ENCODE measurements at regions not wholly inside any gene's neighbourhood (a gene's known extent, or its start where the extent isn't known, plus 50 kb on each side); places are given as distances from the start of the nearest gene placed in this dataset.
A peak's percentile ranks its signal among the peaks of the same experiment; 100 is the strongest.

- Mint-ChIP-seq H3K27ac (no peak overlapping the region), H3K9me3 (no peaks in the 10 kb centered on the region), H3K4me1 (ENCODE audit: low read depth) (no peaks in the 10 kb centered on the region), H3K36me3 (ENCODE audit: low read depth) (no peaks in the 10 kb centered on the region), H3K27me3 (peaks cover 5% of the 10 kb centered on the region), H3K4me3 (no peak overlapping the region)
Measured at GRCh38 chr13:33686772-33687480, 131.0 kb upstream of the RFC3 start.

- no peak overlapping the region for H3K4me3 Mint-ChIP-seq
- no peaks in the 10 kb centered on the region for H3K4me1 Mint-ChIP-seq (ENCODE audit: low read depth)
- no peaks in the 10 kb centered on the region for H3K9me3 Mint-ChIP-seq
- no peaks in the 10 kb centered on the region for H3K36me3 Mint-ChIP-seq (ENCODE audit: low read depth)
- H3K27me3 Mint-ChIP-seq: peaks cover 5% of the 10 kb centered on the region
- no peak overlapping the region for H3K27ac Mint-ChIP-seq
Measured at GRCh38 chr13:33690354-33690753, 127.6 kb upstream of the RFC3 start.

- Mint-ChIP-seq H3K36me3 (ENCODE audit: low read depth) (no peaks in the 10 kb centered on the region), H3K4me3 (no peak overlapping the region), H3K27ac (no peak overlapping the region), H3K9me3 (no peaks in the 10 kb centered on the region), H3K27me3 (peaks cover 7% of the 10 kb centered on the region), H3K4me1 (ENCODE audit: low read depth) (no peaks in the 10 kb centered on the region)
Measured at GRCh38 chr13:33691980-33692379, 126.0 kb upstream of the RFC3 start.

DNA sequence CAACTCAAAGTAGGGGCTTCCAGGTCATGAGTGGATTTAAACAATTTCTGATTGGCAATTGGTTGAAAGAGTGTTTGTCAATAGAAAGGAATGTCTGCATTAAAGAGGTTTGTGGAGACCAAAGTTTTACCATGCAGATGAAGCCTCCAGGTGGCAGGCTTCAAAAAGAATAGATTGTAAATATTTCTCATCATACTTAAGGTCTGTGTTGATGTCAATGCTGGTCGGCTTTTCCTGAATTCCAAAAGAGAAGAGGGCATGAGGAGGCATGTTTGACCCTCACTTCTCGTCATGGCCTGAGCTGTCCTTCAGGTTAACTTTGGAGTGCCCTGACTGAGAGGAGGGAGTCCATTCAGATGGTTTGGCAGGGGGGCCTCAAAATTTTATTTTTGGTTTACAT, 125.4 kb upstream of the RFC3 start:
- no peak overlapping the region for H3K4me3 Mint-ChIP-seq

DNA sequence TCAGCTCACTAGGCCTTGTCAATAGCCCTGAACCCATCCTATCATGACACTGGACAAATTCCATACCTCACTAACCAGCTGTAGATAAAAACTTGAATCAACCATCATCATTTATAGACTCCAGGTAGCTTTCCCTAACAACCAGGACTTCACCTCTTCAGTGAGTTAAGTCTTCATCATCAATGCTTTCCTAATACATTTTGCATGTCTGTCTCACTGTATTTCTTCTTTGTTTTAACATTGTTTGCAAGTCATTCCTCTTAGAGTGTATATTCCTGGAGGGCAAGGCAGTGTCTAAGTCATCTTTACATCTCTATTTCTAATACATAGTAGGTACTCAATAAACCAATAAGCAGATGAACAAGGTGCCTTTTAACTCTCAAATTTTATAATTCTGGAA, 123.4 kb upstream of the RFC3 start:
- no peak overlapping the region for H3K4me3 Mint-ChIP-seq
- H3K9me3 Mint-ChIP-seq: no peaks in the 10 kb centered on the region

More for the DNA sequence above, 125.4 kb upstream of the RFC3 start:
- Mint-ChIP-seq H3K27ac (no peak overlapping the region), H3K36me3 (ENCODE audit: low read depth) (no peaks in the 10 kb centered on the region), H3K27me3 (peaks cover 7% of the 10 kb centered on the region), H3K4me1 (ENCODE audit: low read depth) (no peaks in the 10 kb centered on the region), H3K9me3 (no peaks in the 10 kb centered on the region)

DNA sequence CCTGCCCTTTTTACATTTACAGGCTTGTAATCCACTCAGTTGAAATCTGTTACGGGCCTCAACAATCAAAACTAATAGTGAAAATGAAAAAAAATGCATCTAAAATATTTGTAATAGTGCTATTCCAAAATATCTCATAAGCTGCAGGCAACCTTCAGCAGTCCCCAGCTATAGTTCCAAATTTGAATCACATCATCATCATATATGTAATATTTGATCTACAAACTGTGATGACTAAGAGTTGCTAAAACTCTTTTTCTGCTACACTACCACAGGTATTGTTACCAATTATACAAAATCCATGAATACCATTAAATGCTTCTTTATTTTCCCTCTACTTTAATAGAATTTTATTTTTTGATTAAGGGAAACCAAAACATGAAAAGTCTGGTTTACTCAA, 121.4 kb upstream of the RFC3 start:
- Mint-ChIP-seq H3K4me1 (ENCODE audit: low read depth) (no peaks in the 10 kb centered on the region), H3K4me3 (no peak overlapping the region), H3K27ac (no peak overlapping the region), H3K27me3 (peaks cover 7% of the 10 kb centered on the region), H3K9me3 (no peaks in the 10 kb centered on the region), H3K36me3 (ENCODE audit: low read depth) (no peaks in the 10 kb centered on the region)

More for the DNA sequence above, 123.4 kb upstream of the RFC3 start:
- Mint-ChIP-seq H3K36me3 (ENCODE audit: low read depth) (no peaks in the 10 kb centered on the region), H3K4me1 (ENCODE audit: low read depth) (no peaks in the 10 kb centered on the region), H3K27ac (no peak overlapping the region), H3K27me3 (peaks cover 7% of the 10 kb centered on the region)

GRCh38 chr13:33697926-33698325, 120.0 kb upstream of the RFC3 start:
- Mint-ChIP-seq H3K27ac (no peak overlapping the region), H3K9me3 (no peaks in the 10 kb centered on the region), H3K4me1 (ENCODE audit: low read depth) (no peaks in the 10 kb centered on the region), H3K27me3 (peaks cover 7% of the 10 kb centered on the region), H3K36me3 (ENCODE audit: low read depth) (no peaks in the 10 kb centered on the region), H3K4me3 (no peak overlapping the region)

- H3K27me3 Mint-ChIP-seq: peaks cover 40% of the 10 kb centered on the region
Measured at GRCh38 chr13:33707449-33707848, 110.5 kb upstream of the RFC3 start.

DNA sequence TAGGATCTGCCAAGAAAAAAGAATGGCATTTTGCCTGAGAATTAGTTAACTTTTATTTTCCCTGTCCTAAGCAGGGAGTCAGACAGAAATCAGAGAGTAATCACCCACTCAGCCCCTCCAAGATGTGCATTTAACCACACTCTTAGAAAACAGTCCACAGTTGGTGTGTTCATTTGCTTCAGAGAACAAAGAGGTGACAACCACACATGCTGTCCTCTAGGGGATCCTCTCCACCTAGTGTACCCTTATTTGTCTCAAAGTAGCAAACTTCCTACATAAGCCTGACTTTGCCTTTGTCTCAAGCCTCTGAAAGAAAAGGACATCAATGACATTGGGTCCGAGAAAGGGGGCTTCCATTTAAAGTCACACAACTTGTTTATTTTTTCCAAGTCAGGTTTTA, 107.0 kb upstream of the RFC3 start:
- Mint-ChIP-seq H3K27me3 (peaks cover 31% of the 10 kb centered on the region), H3K4me3 (no peak overlapping the region), H3K4me1 (ENCODE audit: low read depth) (no peaks in the 10 kb centered on the region), H3K9me3 (peaks cover 17% of the 10 kb centered on the region), H3K27ac (no peak overlapping the region), H3K36me3 (ENCODE audit: low read depth) (no peaks in the 10 kb centered on the region)

More at GRCh38 chr13:33707449-33707848, 110.5 kb upstream of the RFC3 start:
- H3K4me1 Mint-ChIP-seq (ENCODE audit: low read depth): no peaks in the 10 kb centered on the region
- H3K27ac Mint-ChIP-seq: no peak overlapping the region
- H3K36me3 Mint-ChIP-seq (ENCODE audit: low read depth): no peaks in the 10 kb centered on the region
- H3K9me3 Mint-ChIP-seq: peaks cover 13% of the 10 kb centered on the region
- H3K4me3 Mint-ChIP-seq: no peak overlapping the region

DNA sequence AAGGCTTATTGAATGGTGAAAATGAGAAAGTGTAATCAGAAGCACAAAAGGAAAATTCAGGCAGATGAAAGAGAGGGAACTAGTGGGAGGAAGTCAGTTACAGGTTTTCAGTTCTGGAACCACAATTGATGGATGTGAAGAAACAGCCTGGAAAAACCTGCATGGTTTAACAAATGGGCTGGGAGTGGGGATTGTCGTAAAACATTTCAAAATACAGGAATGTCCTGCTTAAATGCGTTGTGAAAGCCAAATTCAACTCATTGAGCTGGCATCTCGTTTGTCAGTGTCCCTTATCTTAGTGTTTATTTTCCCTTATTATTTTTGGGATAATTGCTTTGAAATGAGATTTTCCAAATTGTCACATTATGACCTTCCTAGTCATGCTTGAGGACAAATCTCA, 106.5 kb upstream of the RFC3 start:
- no peak overlapping the region for H3K4me3 Mint-ChIP-seq
- H3K27ac Mint-ChIP-seq: no peak overlapping the region
- H3K36me3 Mint-ChIP-seq (ENCODE audit: low read depth): no peaks in the 10 kb centered on the region
- H3K4me1 Mint-ChIP-seq (ENCODE audit: low read depth): no peaks in the 10 kb centered on the region
- H3K9me3 Mint-ChIP-seq: peaks cover 12% of the 10 kb centered on the region
- peaks cover 26% of the 10 kb centered on the region for H3K27me3 Mint-ChIP-seq

DNA sequence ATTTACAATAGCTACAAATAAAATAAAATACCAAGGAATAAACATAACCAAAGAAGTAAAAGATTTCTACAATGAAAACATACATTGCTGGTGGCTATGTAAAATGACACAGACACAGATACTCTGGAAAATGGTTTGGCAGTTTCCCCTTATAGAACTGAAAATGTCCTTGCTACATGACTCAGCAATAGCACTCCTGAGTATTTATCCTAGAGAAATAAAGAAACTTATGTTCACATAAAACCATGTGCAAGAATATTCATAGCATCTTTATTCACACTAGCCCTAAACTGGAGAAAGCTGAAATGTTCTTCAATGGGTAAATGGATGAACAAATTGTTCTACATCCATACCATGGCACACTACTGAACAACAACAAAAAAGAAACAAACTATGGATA, 100.2 kb upstream of the RFC3 start:
- peaks cover 6% of the 10 kb centered on the region for H3K9me3 Mint-ChIP-seq

GRCh38 chr13:33721724-33722123, 96.2 kb upstream of the RFC3 start:
- H3K27ac Mint-ChIP-seq: no peak overlapping the region
- no peaks in the 10 kb centered on the region for H3K36me3 Mint-ChIP-seq (ENCODE audit: low read depth)
- no peak overlapping the region for H3K4me3 Mint-ChIP-seq
- no peaks in the 10 kb centered on the region for H3K27me3 Mint-ChIP-seq
- peaks cover 26% of the 10 kb centered on the region for H3K4me1 Mint-ChIP-seq (ENCODE audit: low read depth)
- no peaks in the 10 kb centered on the region for H3K9me3 Mint-ChIP-seq

More for the DNA sequence above, 100.2 kb upstream of the RFC3 start:
- no peak overlapping the region for H3K4me3 Mint-ChIP-seq
- peaks cover 8% of the 10 kb centered on the region for H3K27me3 Mint-ChIP-seq
- peaks cover 15% of the 10 kb centered on the region for H3K4me1 Mint-ChIP-seq (ENCODE audit: low read depth)
- H3K36me3 Mint-ChIP-seq (ENCODE audit: low read depth): no peaks in the 10 kb centered on the region
- no peak overlapping the region for H3K27ac Mint-ChIP-seq

DNA sequence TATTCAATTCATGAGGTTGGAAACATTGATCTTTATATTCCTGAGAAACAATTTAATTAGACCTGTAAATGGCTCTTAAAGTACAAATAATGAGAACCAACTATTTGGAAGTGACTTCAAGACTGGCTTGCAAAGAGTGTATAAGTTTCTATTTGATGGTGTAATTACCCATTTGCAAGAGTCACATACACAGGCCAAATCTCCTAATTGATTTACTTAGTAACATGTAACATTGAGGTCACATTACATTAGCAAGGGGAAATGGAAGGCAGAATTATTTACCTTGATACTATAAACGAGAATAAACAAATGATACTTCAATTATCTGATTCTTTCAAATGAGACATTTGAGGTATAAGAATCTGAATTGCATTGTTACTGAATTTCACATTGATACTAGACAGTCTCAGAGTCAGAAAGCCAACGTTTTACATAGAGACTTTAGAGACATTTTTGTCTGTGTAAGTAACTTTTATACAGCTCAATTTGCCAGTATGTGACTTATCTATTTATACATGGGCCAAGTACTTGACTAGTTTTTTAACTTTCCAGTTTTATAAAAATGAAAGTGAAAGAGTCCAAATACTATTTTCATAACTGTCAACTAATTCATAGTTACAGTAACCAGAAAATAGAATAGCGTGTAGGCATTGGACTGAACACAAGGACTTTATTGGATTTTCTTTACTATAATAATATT, 95.6 kb upstream of the RFC3 start:
- Mint-ChIP-seq H3K4me1 (ENCODE audit: low read depth) (peaks cover 26% of the 10 kb centered on the region), H3K27me3 (no peaks in the 10 kb centered on the region), H3K27ac (peak overlapping the region; percentile 49), H3K9me3 (no peaks in the 10 kb centered on the region), H3K4me3 (no peak overlapping the region), H3K36me3 (ENCODE audit: low read depth) (no peaks in the 10 kb centered on the region)

DNA sequence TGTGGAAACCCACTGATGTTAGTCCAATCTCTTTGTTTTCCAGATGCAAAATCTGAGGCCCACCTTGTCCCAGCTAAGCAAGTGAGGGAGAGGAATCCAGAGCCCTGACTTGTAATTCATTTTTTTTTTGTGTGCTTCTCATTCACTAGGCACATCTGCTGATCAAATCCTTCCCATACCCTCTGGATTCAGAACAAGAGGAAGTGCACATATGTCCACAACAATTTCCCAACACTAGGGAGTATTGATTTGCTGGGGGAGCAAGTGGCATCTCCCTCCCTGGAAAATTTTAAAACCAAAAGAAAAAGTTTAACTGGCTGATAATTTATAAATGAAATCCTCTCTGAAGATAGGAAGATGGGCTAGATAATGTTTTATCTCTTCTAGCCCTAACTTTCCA, 94.6 kb upstream of the RFC3 start:
- no peaks in the 10 kb centered on the region for H3K27me3 Mint-ChIP-seq
- no peak overlapping the region for H3K4me3 Mint-ChIP-seq
- no peaks in the 10 kb centered on the region for H3K9me3 Mint-ChIP-seq
- peaks cover 28% of the 10 kb centered on the region for H3K4me1 Mint-ChIP-seq (ENCODE audit: low read depth)
- no peaks in the 10 kb centered on the region for H3K36me3 Mint-ChIP-seq (ENCODE audit: low read depth)
- peak overlapping the region; percentile 76 for H3K27ac Mint-ChIP-seq

DNA sequence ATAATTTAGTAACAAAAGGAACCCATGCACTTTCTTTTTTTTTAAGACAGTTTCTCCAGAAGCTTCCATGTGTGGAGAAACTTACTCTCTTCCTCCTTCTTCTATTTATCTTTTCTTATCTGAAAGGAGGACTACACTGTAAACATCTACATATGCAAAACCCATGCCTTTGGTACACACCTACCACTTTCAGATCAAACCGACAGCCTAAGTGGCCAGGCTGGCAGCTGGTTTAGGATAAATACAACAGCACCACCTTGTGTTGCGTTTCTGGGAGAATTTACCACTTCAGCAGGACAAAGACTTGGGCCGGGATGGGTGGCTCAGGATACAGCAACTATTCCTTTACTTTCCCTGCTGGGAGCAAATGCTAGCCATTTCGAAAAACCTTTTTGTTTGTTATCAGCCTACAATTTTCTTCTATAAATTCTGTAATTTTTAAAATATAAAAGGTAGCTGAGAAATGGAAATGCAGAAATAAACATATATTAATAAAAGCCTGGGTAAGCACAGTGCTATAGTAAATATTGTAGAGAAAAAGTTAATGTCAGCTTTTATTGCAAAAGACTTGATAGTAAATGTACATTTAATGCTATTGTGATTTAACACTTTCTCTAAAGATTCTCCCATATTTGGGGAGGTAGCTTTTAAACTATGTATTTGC, 94.0 kb upstream of the RFC3 start:
- Mint-ChIP-seq H3K4me3 (no peak overlapping the region), H3K27me3 (no peaks in the 10 kb centered on the region), H3K27ac (no peak overlapping the region), H3K36me3 (ENCODE audit: low read depth) (no peaks in the 10 kb centered on the region), H3K9me3 (no peaks in the 10 kb centered on the region), H3K4me1 (ENCODE audit: low read depth) (peaks cover 33% of the 10 kb centered on the region)

Data from stimulated activated naive CD8-positive, alpha-beta T cell treated with anti-CD3 and anti-CD28 coated beads, Interleukin-15, Interleukin-2, amounts not matched to agents 100 ng/mL and 50 ng/mL, for 24 hours (primary cell).